Mucosa of gallbladder (tissue), 1 donor: ENCODE measurements at regions not wholly inside any gene's neighbourhood (a gene's known extent, or its start where the extent isn't known, plus 50 kb on each side); places are given as distances from the start of the nearest gene placed in this dataset.
"Not testable (repeated sequence)": the region's sequence is repeated elsewhere in the genome, so short reads cannot be mapped to it uniquely, and the experiment has no call there.

ENCODE experiments used
- DNase-seq: peaks from one replicate; pipeline ENCODE4 v3.0.0-alpha.2; 2020; ENCODE audit warnings: low spot score
- donor health status: DM: no; HTN: no; CAD: no.

- no peak for DNase-seq
Observed at GRCh38 chr4:188949596-188949995, 810.4 kb downstream of the TRIML1 start.

GRCh38 chr4:188955066-188955465 lies 815.8 kb downstream of the TRIML1 start:
- no peak for DNase-seq

DNA sequence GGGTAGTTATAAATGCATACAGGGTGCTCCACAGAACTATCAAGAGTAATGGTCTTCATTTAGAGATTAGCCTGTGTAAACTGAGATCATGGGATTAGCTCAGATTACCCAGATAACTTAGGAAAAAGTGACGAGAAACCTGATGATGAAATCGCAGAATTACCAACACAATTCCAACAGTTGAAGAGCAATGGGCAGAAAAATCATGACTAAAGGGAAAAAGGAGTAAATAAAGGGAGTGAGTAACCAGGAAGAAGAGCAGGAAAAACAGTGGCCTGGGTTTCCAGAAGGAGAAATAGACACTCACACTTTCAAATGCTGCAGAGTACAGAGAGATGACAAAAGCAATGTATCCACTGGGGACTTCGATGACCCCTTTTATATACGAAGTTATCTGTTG lies 817.3 kb downstream of the TRIML1 start:
- no peak for DNase-seq

DNA sequence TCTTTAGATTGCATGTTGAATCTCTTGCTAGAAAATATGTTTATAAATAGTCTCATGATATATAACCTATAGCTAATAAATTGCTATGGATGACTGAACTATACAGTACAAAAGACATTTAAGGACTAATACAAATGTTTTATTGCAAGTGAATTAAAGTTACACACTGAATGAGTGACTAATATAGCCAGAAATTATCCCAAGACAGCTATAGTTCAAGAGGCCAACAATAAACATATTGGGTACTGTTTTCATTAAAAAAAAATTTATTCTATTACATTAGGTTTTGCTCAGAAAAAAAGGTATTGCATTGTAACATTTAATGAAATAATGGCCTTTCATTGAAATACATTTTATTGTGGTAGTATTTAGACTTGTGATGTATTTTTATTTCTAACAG lies 819.1 kb downstream of the TRIML1 start:
- no peak for DNase-seq

DNA sequence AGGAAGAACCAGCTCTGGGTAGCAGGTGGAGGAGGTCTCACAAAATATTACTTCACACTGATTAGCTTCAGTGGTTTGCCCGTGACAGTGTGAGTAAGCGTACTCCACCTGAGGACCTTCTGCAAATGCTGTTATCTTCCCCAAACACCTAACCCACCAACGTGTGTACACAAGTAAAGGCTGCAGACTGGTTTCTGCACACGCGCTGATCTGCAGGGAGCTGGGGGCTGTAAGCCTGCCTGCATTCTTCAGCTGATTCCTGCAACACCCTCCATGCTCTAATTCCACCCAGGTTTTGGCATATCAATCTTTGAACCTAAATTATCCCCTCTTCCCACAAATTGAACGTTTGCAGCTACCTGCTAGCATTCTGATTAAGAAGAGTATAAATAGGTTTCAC lies 820.2 kb downstream of the TRIML1 start:
- DNase-seq, result no peak

DNA sequence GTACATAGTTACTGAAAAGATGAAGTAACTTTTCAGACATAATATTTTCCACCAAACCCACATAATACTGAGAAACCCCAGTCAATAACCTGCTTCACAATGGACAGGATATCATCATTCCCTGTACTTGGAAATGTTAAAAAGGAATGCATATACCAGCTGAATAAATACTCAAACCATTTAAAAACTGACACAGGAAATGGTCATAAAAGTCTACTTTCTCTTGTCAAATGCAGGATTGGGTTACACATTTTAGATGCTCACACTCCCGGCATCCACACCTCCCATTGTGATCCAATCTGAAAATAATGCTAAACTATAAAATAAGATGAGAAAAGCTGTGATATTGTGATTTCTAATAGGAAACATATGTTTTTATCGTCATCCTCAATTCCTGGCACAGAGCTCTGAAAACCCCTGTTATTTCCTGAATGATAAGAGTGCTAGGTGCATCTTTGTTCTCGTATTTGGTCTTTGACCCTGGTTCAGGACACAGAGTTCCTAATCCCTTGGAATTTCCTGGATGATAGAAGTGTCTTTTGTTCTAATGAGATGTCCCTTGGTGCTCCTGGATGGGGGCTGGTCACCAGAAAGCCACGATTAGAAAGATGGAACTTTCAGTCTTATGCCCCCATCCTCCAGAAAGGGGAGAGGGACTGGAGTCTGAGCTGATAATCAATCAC lies 821.3 kb downstream of the TRIML1 start:
- DNase-seq, result no peak

- DNase-seq, result no peak
Observed at GRCh38 chr4:188971125-188971524, 831.9 kb downstream of the TRIML1 start.

DNA sequence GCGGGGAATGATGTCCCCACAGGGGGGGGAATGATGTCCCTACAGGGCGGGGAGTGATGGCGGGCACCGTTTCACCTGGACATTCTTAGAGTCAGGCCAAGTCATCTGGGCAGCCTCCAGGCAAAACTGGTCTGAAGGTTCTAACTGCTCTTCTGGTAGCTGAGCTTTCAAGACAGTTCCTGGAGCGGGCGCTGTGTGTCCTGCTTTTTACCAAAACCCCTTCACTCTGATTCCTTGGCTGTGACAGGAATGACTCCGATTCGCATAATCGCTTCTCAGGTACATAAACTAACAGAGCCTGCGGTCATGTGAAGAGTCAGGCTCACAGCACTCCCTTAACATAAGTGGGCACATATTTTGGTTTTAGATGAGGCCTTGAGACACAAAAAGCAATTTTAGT lies 836.0 kb downstream of the TRIML1 start:
- DNase-seq, result no peak

DNA sequence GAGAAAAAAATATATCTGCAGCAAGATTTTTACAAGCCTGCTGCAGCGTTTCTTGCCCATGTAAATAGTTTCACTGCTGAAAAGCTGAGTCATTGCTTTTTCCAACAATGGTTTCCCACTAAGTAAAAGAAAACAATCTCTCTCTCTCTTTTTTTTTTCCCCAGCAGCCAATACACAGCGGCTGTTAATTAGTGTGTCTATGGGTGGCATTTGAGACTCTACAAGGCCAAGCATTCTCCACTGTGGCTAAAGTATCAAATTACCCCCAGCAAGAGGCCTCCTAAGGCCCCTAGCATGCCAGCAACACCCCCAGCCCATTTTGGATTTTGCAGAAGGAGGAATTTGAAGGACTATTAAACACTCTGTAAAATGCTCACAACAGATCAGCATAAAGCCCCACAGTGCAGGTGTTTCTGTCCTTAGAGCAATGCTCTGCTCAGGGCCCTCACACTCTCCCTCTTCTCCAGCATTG lies 837.4 kb downstream of the TRIML1 start:
- no peak for DNase-seq

- DNase-seq, result not testable (repeated sequence)
Observed at GRCh38 chr4:188977232-188977631, 838.0 kb downstream of the TRIML1 start.

DNA sequence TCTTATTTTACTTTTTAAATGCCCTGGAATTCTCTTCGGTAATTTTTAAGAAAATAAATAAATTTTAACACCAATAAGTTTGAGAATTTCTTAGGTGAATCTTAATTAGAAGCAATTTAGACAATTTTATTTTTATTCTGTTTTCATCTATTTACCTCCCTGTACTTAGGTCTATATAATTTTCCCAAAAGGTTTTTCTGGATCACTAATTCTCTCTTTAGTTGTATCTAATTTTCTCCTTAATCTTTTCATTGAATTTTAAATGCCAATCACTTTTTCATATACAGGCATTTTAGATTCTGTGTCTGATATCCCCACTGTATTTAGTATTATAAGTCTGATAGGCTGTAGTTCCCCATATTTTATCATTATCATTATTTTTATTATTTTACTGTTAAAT lies 845.3 kb downstream of the TRIML1 start:
- no peak for DNase-seq

- no peak for DNase-seq
Observed at GRCh38 chr4:188986271-188986689, 847.0 kb downstream of the TRIML1 start.

GRCh38 chr4:188987011-188987410 lies 847.8 kb downstream of the TRIML1 start:
- no peak for DNase-seq

DNA sequence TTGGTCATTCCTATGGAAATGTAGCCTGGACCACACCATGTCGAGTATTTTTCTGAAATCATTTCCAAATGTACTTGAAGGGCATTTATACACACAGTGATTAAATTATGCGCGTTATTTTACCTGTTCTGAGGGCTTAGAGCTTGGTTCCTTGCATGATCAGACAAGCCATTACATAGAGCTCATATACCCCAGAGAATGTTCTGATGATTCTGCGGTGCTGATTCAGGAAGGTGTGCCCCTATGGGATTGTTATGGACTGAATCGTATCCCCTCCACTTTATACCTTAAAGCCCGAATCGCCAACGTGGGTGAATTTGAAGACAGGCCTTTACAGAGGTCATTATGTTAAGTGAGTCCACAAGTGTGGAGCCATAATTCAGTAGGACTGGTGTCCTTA lies 848.9 kb downstream of the TRIML1 start:
- no peak for DNase-seq

DNA sequence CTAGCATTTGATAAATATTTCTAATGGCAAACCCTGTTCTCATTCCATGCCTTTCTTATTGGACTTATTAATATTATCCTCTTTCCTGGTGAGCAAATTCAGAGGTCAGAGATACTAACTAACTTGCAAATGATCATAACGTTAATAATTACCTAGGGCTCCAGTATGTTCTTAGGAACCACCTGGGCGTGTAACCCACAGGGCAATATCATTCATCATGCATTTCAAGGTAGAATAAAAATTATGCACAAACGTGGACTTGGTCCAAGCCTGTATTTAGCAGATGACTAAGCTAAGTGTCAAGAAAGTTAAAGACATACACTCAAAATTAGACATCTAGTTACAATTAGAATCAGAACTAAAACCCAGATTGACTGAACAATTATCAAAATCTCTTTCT lies 850.1 kb downstream of the TRIML1 start:
- peak; percentile 70 for DNase-seq

GRCh38 chr4:188992706-188993105 lies 853.5 kb downstream of the TRIML1 start:
- DNase-seq, result no peak

DNA sequence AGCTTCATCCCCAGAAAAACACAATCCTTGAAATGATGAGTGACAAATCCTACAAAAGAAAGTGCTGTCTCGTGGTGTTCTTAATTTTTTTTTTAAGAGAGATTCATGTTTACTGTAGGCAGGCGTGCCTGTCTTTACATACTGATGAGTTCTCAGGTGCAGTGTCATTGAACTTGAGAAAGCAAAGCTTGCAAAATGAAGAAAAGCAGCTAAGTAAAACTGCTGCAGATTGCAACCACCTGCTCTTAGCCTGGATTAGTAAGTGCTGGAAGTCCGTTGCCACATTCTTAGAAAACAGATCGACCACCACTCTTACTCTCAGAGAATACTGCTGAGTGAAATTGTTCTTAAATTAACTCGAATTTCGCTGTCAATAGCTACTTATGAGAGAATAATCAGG lies 854.6 kb downstream of the TRIML1 start:
- no peak for DNase-seq

- DNase-seq, result no peak
Observed at GRCh38 chr4:189001283-189001970, 862.2 kb downstream of the TRIML1 start.

- DNase-seq, result no peak
Observed at GRCh38 chr4:189001971-189002450, 862.8 kb downstream of the TRIML1 start.

DNA sequence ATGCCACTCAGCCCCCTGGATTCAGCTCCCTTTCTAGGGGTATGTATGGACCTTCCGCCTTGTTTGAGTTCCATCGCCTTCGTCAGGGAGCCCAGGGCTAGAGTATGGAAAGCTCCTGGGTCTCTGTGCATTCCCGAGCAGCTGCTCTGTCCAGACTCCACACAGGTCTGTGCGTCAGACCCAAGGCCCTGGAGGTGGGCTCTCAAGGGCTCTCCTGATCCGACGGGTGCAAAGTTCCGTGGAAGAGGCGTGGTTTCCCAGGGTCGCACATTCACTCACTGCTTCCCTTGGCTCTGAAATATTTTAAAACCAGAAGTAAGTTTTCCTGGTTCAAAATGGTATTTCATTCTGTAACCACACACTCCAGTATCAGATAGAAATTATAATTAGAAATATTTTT lies 863.2 kb downstream of the TRIML1 start:
- DNase-seq, result no peak

DNA sequence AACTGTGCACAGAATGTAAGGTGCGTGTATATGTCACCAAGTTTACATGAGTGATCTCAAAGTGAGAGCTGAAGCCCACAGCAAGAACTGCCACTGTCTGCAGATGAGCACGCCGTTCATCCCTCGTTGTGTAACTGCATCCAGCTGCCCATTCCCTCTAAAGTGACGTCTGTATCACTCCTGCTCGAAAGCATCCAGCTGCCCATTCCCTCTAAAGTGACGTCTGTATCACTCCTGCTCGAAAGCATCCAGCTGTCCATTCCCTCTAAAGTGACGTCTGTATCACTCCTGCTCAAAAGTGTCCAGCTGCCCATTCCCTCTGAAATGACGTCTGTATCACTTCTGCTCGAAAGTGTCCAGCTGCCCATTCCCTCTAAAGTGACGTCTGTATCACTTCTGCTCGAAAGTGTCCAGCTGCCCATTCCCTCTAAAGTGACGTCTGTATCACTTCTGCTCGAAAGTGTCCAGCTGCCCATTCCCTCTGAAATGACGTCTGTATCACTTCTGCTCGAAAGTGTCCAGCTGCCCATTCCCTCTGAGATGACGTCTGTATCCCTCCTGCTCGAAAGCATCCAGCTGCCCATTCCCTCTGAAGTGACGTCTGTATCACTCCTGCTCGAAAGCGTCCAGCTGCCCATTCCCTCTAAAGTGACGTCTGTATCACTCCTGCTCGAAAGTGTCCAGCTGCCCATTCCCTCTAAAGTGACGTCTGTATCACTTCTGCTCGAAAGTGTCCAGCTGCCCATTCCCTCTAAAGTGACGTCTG lies 871.4 kb downstream of the TRIML1 start:
- not testable (repeated sequence) for DNase-seq

DNA sequence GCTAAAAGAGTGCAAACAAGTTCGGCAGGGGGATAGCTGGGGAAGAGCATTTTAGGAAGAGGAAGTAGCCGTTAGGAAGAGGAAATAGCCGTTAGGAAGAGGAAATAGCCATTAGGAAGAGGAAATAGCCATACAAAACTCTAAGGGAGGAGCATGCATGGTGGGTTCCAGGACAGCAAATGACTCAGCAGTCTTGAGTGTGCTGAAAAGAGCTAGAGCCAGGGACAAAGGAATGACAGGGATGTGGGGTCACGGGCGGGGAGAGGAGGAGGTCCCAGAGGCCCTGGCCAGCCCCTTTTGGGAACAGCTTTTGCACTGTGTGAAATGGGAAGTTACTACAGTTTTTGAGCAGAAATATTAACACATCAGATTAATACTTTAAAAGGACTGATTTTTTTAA lies 882.6 kb downstream of the TRIML1 start:
- DNase-seq, result no peak
